ENCODE measurements at regions not wholly inside any gene's neighbourhood (a gene's known extent, or its start where the extent isn't known, plus 50 kb on each side); places are given as distances from the start of the nearest gene placed in this dataset.

DNA sequence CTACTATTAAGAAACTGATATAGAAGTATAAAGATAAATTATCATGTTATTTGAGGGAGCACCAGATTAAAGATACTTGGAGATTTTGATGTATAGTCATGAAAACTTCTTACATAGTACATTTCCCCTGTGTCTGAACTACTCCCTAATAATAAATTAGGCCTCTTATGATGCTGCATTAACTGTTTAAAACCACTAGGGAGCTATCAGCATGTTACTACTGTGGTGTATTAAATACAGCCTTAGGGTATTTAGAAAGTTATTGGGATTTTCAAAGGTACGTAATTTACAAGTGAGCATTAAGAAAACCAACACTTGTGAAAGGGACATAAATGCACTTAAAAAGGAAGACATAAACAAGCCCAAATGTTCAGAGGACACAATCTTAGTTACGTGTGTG is 714.0 kb downstream of the EPHA4 start:
- Histone ChIP-seq H3K9me3 (no peaks in the 10 kb centered on the region), H3K27me3 (no peaks in the 10 kb centered on the region), H3K4me3 (no peak overlapping the region), H3K36me3 (no peaks in the 10 kb centered on the region), H3K4me1 (peaks cover 0 to 25% (median 10%) of the 10 kb centered on the region in 9 donors), H3K27ac (no peak overlapping the region)
- TF ChIP-seq, protein P1, sequence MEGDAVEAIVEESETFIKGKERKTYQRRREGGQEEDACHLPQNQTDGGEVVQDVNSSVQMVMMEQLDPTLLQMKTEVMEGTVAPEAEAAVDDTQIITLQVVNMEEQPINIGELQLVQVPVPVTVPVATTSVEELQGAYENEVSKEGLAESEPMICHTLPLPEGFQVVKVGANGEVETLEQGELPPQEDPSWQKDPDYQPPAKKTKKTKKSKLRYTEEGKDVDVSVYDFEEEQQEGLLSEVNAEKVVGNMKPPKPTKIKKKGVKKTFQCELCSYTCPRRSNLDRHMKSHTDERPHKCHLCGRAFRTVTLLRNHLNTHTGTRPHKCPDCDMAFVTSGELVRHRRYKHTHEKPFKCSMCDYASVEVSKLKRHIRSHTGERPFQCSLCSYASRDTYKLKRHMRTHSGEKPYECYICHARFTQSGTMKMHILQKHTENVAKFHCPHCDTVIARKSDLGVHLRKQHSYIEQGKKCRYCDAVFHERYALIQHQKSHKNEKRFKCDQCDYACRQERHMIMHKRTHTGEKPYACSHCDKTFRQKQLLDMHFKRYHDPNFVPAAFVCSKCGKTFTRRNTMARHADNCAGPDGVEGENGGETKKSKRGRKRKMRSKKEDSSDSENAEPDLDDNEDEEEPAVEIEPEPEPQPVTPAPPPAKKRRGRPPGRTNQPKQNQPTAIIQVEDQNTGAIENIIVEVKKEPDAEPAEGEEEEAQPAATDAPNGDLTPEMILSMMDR (IDR thresholded peaks at IDR 0.05): no peak
- intact Hi-C loops (cut with DNase I): loop anchor here in 1 of 10 donors (10.0 kb wide), 1 partner anchor 247 kb away; no protein-coding TSS in a partner anchor
- ATAC-seq (no peak), DNase-seq (no peak)
- whole genome bisulfite sequencing, 2 donors: 91 to 96% methylated on average over 2 of the region's 2 CpGs

DNA sequence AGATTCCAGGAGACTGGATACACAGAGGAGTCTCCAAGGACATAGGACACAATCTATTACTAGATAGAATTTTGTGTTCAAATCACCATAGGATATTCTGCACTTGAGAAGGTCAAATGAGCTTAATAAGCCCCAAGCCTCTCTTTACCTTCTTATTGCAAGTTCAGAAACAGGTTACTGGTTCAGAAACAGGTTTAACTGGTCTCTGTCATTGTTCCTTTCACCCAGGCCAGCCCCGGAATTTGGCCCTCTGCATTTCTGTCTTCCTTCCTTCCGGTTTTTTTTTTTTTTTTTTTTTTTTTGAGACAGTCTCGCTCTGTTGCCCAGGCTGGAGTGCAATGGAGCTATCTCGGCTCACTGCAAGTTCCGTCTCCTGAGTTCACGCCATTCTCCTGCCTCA is 700.2 kb downstream of the EPHA4 start:
- H3K27me3 ChIP-seq: no peaks in the 10 kb centered on the region
- WGBS, 2 donors: 87 to 97% methylated on average over 6 of the region's 6 CpGs
- H3K4me1 ChIP-seq: no peaks in the 10 kb centered on the region
- intact Hi-C loops (cut with DNase I): no loop called here
- no peak for ATAC-seq
- H3K27ac ChIP-seq: no peak overlapping the region
- DNase-seq: no peak
- TF ChIP-seq, protein P1 (IDR thresholded peaks at IDR 0.05): no peak
- no peak overlapping the region for H3K4me3 ChIP-seq
- H3K36me3 ChIP-seq: no peaks in the 10 kb centered on the region
- H3K9me3 ChIP-seq: peaks cover 0 to 4% (median 0%) of the 10 kb centered on the region in 11 donors

DNA sequence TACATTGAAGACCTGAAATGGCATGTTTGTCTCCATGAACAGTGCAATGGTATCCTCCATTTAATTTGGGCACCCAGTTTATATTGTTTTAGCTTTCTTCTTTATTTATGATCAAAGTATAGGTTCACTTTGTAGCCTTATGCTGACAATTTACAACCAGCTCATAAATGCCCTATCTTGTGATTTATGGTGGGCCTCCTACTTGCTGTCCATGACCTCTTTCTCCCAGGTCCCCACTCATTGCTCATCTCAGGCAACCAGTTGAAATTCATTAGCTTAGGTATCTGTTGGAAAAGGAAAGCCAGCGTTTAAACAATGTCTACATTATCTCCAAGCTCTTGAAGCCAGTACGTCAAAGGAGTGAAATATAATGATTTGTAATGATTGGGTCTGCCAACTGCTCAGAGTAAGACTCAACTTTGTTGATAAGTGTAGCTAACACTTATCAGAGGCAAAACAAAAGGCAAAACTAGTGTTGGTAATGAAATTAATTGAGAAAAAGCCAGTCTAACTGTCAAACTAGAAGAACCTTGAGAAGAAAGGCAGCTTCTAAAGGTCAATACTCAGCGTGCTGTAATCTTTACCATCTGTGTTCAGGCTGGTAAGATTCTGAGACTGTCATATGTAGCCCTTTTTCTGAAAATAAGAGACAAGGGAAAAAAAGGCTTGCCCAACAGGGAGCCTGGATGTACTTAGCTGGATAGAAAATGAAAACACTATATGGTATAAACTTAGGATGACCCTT is 695.9 kb downstream of the EPHA4 start:
- DNase-seq (no peak), ATAC-seq (no peak)
- intact Hi-C loops (cut with DNase I): no loop called here
- Histone ChIP-seq H3K27ac (no peak overlapping the region), H3K4me3 (no peak overlapping the region), H3K9me3 (peaks cover 0 to 4% (median 0%) of the 10 kb centered on the region in 11 donors), H3K36me3 (no peaks in the 10 kb centered on the region), H3K4me1 (no peaks in the 10 kb centered on the region), H3K27me3 (no peaks in the 10 kb centered on the region)
- WGBS, 2 donors: 42 to 45% methylated on average over 3 of the region's 3 CpGs
- TF ChIP-seq, protein P1 (IDR thresholded peaks at IDR 0.05): no peak

DNA sequence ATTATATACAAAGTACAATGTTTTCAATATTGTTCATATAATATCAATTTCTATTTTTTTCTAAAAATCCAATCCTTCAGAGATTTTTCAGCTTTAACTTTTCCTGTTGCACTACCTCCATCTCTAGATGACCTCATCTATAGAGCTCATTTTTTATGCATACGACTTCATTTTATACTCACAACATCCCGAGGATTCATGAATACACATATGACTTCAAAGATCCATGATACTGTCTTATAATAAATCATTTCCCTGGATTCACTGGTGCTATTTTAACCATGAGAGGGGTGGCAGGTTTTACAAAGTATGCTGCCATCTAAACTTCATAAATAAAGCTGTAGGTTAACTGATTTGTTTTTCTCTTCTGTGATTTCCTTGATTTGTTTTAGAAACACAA is 694.6 kb downstream of the EPHA4 start:
- intact Hi-C loops (cut with DNase I): no loop called here
- Histone ChIP-seq H3K4me1 (no peaks in the 10 kb centered on the region), H3K27me3 (no peaks in the 10 kb centered on the region), H3K36me3 (no peaks in the 10 kb centered on the region), H3K4me3 (no peak overlapping the region), H3K27ac (no peak overlapping the region), H3K9me3 (peaks cover 0 to 4% (median 0%) of the 10 kb centered on the region in 11 donors)
- DNase-seq: no peak
- WGBS, 2 donors: 94 to 97% methylated on average over 2 of the region's 2 CpGs
- no peak for ATAC-seq
- TF ChIP-seq, protein P1 (IDR thresholded peaks at IDR 0.05): no peak

Measured in heart right ventricle (tissue), 16 donors.